ENCODE measurements at regions not wholly inside any gene's neighbourhood (a gene's known extent, or its start where the extent isn't known, plus 50 kb on each side); places are given as distances from the start of the nearest gene placed in this dataset.

DNA sequence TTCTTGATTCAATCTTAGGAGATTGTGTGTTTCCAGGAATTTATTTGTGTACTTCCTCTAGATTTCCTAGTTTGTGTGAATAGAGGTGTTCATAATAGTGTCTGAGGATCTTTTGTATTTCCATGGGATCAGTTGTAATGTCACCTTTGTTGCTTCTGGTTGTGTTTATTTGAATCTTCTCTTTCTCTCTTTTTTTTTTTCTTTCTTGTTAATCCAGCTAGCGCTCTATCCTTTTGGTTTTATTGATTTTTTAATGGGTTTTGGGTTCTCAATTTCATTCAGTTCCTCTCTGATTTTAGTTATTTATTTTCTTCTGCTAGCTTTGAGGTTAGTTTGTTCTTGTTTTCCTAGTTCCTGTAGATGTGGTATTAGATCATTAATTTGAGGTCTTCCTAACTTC, 242.5 kb downstream of the SEC23A start:
- no peak for DNase-seq (ENCODE audit: low spot score)
- H3K9me2 ChIP-seq (replicated peaks; ENCODE audit: insufficient read depth): no peaks in the 10 kb centered on the region
- H3K79me2 ChIP-seq: no peaks in the 10 kb centered on the region
- H2AFZ ChIP-seq: no peak overlapping the region
- H3K27ac ChIP-seq: no peak overlapping the region
- H3K9me3 ChIP-seq (ENCODE audit: low read depth): no peaks in the 10 kb centered on the region
- 96% methylated on average over 1 of the region's 1 CpG for WGBS (ENCODE audit: low lambda C conversion rate, missing lambda C conversion rate)
- H3K36me3 ChIP-seq (replicated peaks; ENCODE audit: insufficient read depth, low read depth): no peaks in the 10 kb centered on the region
- no peaks in the 10 kb centered on the region for H4K20me1 ChIP-seq (ENCODE audit: insufficient read depth, poor library complexity, severe bottlenecking)
- no peak overlapping the region for H3K4me2 ChIP-seq
- H3K4me3 ChIP-seq: no peak overlapping the region
- no peaks in the 10 kb centered on the region for H3K27me3 ChIP-seq
- H3K4me1 ChIP-seq (ENCODE audit: insufficient read depth): peaks cover under 1% of the 10 kb centered on the region
- TF ChIP-seq EZH2phosphoT487 (IDR thresholded peaks at IDR 0.05; ENCODE audit: low read depth, severe bottlenecking, unreplicated experiment): no peak
- TF ChIP-seq EZH2 (IDR thresholded peaks at IDR 0.05; ENCODE audit: borderline replicate concordance): no peak
- TF ChIP-seq, protein P1, sequence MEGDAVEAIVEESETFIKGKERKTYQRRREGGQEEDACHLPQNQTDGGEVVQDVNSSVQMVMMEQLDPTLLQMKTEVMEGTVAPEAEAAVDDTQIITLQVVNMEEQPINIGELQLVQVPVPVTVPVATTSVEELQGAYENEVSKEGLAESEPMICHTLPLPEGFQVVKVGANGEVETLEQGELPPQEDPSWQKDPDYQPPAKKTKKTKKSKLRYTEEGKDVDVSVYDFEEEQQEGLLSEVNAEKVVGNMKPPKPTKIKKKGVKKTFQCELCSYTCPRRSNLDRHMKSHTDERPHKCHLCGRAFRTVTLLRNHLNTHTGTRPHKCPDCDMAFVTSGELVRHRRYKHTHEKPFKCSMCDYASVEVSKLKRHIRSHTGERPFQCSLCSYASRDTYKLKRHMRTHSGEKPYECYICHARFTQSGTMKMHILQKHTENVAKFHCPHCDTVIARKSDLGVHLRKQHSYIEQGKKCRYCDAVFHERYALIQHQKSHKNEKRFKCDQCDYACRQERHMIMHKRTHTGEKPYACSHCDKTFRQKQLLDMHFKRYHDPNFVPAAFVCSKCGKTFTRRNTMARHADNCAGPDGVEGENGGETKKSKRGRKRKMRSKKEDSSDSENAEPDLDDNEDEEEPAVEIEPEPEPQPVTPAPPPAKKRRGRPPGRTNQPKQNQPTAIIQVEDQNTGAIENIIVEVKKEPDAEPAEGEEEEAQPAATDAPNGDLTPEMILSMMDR (IDR thresholded peaks at IDR 0.05; ENCODE audit: poor library complexity): no peak

DNA sequence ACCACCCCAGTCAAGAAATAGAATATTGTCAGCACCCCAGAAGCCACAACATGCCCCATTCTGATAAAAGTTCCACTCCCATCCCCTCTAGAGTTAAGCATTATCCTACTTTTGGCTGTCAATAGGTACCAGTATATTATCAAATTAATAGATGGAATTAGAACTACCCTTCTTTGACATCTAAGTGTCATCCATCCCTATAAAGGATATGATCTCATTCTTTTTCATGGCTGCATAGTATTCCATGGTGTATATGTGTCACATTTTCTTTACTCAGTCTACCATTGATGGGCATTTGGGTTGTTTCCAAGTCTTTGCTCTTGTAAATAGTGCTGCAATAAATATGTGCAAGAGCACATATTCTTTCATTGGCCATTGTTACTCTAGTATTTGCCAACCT, 246.2 kb downstream of the SEC23A start:
- Histone ChIP-seq H3K4me2 (no peak overlapping the region), H3K9me3 (ENCODE audit: low read depth) (no peaks in the 10 kb centered on the region), H3K27me3 (no peaks in the 10 kb centered on the region), H3K9me2 (replicated peaks; ENCODE audit: insufficient read depth) (no peaks in the 10 kb centered on the region), H4K20me1 (ENCODE audit: insufficient read depth, poor library complexity, severe bottlenecking) (no peaks in the 10 kb centered on the region), H3K36me3 (replicated peaks; ENCODE audit: insufficient read depth, low read depth) (no peaks in the 10 kb centered on the region), H3K27ac (no peak overlapping the region), H2AFZ (no peak overlapping the region), H3K79me2 (no peaks in the 10 kb centered on the region), H3K4me3 (no peak overlapping the region), H3K4me1 (ENCODE audit: insufficient read depth) (no peaks in the 10 kb centered on the region)
- TF ChIP-seq, protein P1 (IDR thresholded peaks at IDR 0.05; ENCODE audit: poor library complexity): no peak
- TF ChIP-seq EZH2 (IDR thresholded peaks at IDR 0.05; ENCODE audit: borderline replicate concordance) (no peak), EZH2phosphoT487 (IDR thresholded peaks at IDR 0.05; ENCODE audit: low read depth, severe bottlenecking, unreplicated experiment) (no peak)
- DNase-seq (ENCODE audit: low spot score): no peak

DNA sequence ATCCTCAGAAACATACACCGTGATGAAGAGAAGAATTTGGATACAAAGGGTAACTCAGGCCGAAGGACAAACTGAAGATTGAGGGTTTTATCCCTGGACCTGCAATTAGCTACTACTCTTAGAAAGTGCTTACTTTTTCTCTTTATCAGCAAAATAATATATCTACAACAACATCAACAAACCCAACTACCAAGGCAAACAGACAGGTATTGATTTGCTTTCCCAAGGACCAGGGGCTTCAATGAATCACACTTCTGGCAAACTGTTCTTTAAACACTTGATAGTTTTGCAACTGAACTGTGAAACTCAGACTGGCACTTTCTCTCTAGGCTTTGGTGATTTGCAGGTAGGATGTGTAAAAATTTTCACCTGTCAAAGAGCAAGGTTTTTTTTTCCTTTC, 247.5 kb downstream of the SEC23A start:
- Histone ChIP-seq H3K27me3 (no peaks in the 10 kb centered on the region), H4K20me1 (ENCODE audit: insufficient read depth, poor library complexity, severe bottlenecking) (no peaks in the 10 kb centered on the region), H3K79me2 (no peaks in the 10 kb centered on the region), H3K27ac (no peak overlapping the region), H3K4me2 (no peak overlapping the region), H3K9me2 (replicated peaks; ENCODE audit: insufficient read depth) (no peaks in the 10 kb centered on the region), H3K36me3 (replicated peaks; ENCODE audit: insufficient read depth, low read depth) (no peaks in the 10 kb centered on the region), H3K4me3 (no peak overlapping the region), H3K9me3 (ENCODE audit: low read depth) (no peaks in the 10 kb centered on the region), H3K4me1 (ENCODE audit: insufficient read depth) (no peaks in the 10 kb centered on the region), H2AFZ (no peak overlapping the region)
- DNase-seq (ENCODE audit: low spot score): no peak
- 72% methylated on average over 2 of the region's 2 CpGs for WGBS (ENCODE audit: low lambda C conversion rate, missing lambda C conversion rate)
- TF ChIP-seq EZH2phosphoT487 (IDR thresholded peaks at IDR 0.05; ENCODE audit: low read depth, severe bottlenecking, unreplicated experiment): no peak
- TF ChIP-seq, protein P1 (IDR thresholded peaks at IDR 0.05; ENCODE audit: poor library complexity): no peak
- no peak for TF ChIP-seq EZH2 (IDR thresholded peaks at IDR 0.05; ENCODE audit: borderline replicate concordance)

DNA sequence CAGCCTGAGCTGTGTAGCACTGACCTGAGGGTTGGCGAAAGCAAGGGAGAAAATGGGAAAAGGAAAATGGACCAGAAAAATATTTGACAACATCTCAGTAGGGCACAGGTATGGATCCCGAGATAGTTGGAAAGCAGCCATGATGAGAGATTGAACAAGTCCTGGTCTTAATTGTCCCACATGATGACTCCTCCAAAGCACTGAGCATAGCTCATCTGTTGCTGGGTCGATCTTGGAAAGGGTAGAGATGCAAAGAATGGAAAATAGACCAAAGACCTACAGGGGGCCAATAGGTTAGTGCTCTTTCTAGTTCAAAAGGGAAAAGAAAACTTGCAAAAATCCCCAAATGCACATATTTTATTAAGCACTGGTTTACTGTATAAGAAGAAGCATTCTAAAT, 251.9 kb downstream of the SEC23A start:
- H3K9me3 ChIP-seq (ENCODE audit: low read depth): no peaks in the 10 kb centered on the region
- H3K36me3 ChIP-seq (replicated peaks; ENCODE audit: insufficient read depth, low read depth): no peaks in the 10 kb centered on the region
- no peaks in the 10 kb centered on the region for H4K20me1 ChIP-seq (ENCODE audit: insufficient read depth, poor library complexity, severe bottlenecking)
- H3K27ac ChIP-seq: no peak overlapping the region
- H3K4me3 ChIP-seq: no peak overlapping the region
- no peaks in the 10 kb centered on the region for H3K79me2 ChIP-seq
- WGBS (ENCODE audit: low lambda C conversion rate, missing lambda C conversion rate): 92% methylated on average over 3 of the region's 3 CpGs
- no peaks in the 10 kb centered on the region for H3K27me3 ChIP-seq
- no peak for DNase-seq (ENCODE audit: low spot score)
- H3K4me2 ChIP-seq: no peak overlapping the region
- no peaks in the 10 kb centered on the region for H3K9me2 ChIP-seq (replicated peaks; ENCODE audit: insufficient read depth)
- no peak overlapping the region for H2AFZ ChIP-seq
- no peaks in the 10 kb centered on the region for H3K4me1 ChIP-seq (ENCODE audit: insufficient read depth)
- TF ChIP-seq EZH2phosphoT487 (IDR thresholded peaks at IDR 0.05; ENCODE audit: low read depth, severe bottlenecking, unreplicated experiment): no peak
- TF ChIP-seq EZH2 (IDR thresholded peaks at IDR 0.05; ENCODE audit: borderline replicate concordance): no peak
- TF ChIP-seq, protein P1 (IDR thresholded peaks at IDR 0.05; ENCODE audit: poor library complexity): no peak
